ENCODE measurements at regions not wholly inside any gene's neighbourhood (a gene's known extent, or its start where the extent isn't known, plus 50 kb on each side); places are given as distances from the start of the nearest gene placed in this dataset.

- TF ChIP-seq POLR2AphosphoS5 (IDR thresholded peaks at IDR 0.05; ENCODE audit: low read depth) (no peak), CTCF (IDR thresholded peaks at IDR 0.05; ENCODE audit: insufficient read depth, low read length) (no peak)
- Histone ChIP-seq H3K27me3 (ENCODE audit: insufficient read depth, poor library complexity, severe bottlenecking) (no peaks in the 10 kb centered on the region), H3K27ac (replicated peaks) (no peak overlapping the region), H3K4me3 (replicated peaks; ENCODE audit: insufficient read depth, low read length) (no peak overlapping the region)
- DNase-seq (ENCODE audit: low read depth in 1 of 2, low spot score in 1 of 2) = no peak
These were observed 162.5 kb downstream of the NDUFA10 start for GRCh38 chr2:239862613-239863012.

- DNase-seq (ENCODE audit: low read depth in 1 of 2, low spot score in 1 of 2) = no peak
- TF ChIP-seq GABPA (IDR thresholded peaks at IDR 0.05; ENCODE audit: low read depth) (no peak), SPI1 (IDR thresholded peaks at IDR 0.05; ENCODE audit: borderline replicate concordance, low read depth) (no peak), REST (IDR thresholded peaks at IDR 0.05; ENCODE audit: insufficient replicate concordance, low read depth) (no peak), POLR2AphosphoS5 (IDR thresholded peaks at IDR 0.05; ENCODE audit: low read depth) (no peak), CTCF (IDR thresholded peaks at IDR 0.05; ENCODE audit: insufficient read depth, low read length) (no peak)
- Histone ChIP-seq H3K27ac (replicated peaks) (no peak overlapping the region), H3K4me3 (replicated peaks; ENCODE audit: insufficient read depth, low read length) (no peak overlapping the region), H3K27me3 (ENCODE audit: insufficient read depth, poor library complexity, severe bottlenecking) (no peaks in the 10 kb centered on the region)
These were observed 167.0 kb downstream of the NDUFA10 start for GRCh38 chr2:239858179-239858578.

- no peak overlapping the region for H3K4me3 ChIP-seq (replicated peaks; ENCODE audit: insufficient read depth, low read length)
- DNase-seq (ENCODE audit: low read depth in 1 of 2, low spot score in 1 of 2) = no peak
- no peaks in the 10 kb centered on the region for H3K27me3 ChIP-seq (ENCODE audit: insufficient read depth, poor library complexity, severe bottlenecking)
- no peak overlapping the region for H3K27ac ChIP-seq (replicated peaks)
- TF ChIP-seq SPI1 (IDR thresholded peaks at IDR 0.05; ENCODE audit: borderline replicate concordance, low read depth) = no peak
- no peak for TF ChIP-seq CTCF (IDR thresholded peaks at IDR 0.05; ENCODE audit: insufficient read depth, low read length)
- TF ChIP-seq POLR2AphosphoS5 (IDR thresholded peaks at IDR 0.05; ENCODE audit: low read depth) = no peak
- TF ChIP-seq GABPA (IDR thresholded peaks at IDR 0.05; ENCODE audit: low read depth) = no peak
- TF ChIP-seq REST (IDR thresholded peaks at IDR 0.05; ENCODE audit: insufficient replicate concordance, low read depth) = no peak
These were observed 167.6 kb downstream of the NDUFA10 start for GRCh38 chr2:239857591-239857990.

- Histone ChIP-seq H3K27me3 (ENCODE audit: insufficient read depth, poor library complexity, severe bottlenecking) (no peaks in the 10 kb centered on the region), H3K27ac (replicated peaks) (no peak overlapping the region), H3K4me3 (replicated peaks; ENCODE audit: insufficient read depth, low read length) (no peak overlapping the region)
- no peak for DNase-seq (ENCODE audit: low read depth in 1 of 2, low spot score in 1 of 2)
- no peak for TF ChIP-seq SPI1 (IDR thresholded peaks at IDR 0.05; ENCODE audit: borderline replicate concordance, low read depth)
These were observed 168.4 kb downstream of the NDUFA10 start for GRCh38 chr2:239856620-239857285.
